Trophoblast cell (in vitro differentiated cells and primary cell): ENCODE measurements at regions not wholly inside any gene's neighbourhood (a gene's known extent, or its start where the extent isn't known, plus 50 kb on each side); places are given as distances from the start of the nearest gene placed in this dataset.

Source experiments
- DNase-seq, 2 donors: peaks; one replicate each; pipeline ENCODE4 v3.0.0-alpha.2; 2016
- H2AFZ ChIP-seq: 2 replicates; pipeline ENCODE4 v1.6.1; 2013; ENCODE audit warnings: low read length, moderate library complexity, mild to moderate bottlenecking; ENCODE audit not compliant: insufficient read depth, poor library complexity
- H2AK5ac ChIP-seq: 2 replicates; pipeline ENCODE4 v1.6.1; 2013; ENCODE audit warnings: mild to moderate bottlenecking, low read length
- H2BK120ac ChIP-seq: 2 replicates; pipeline ENCODE4 v1.6.1; 2013; ENCODE audit warnings: low read length, mild to moderate bottlenecking, moderate library complexity; ENCODE audit not compliant: insufficient read depth, poor library complexity
- H2BK12ac ChIP-seq: 2 replicates; pipeline ENCODE4 v1.6.1; 2013; ENCODE audit warnings: mild to moderate bottlenecking, low read length, moderate library complexity
- H2BK5ac ChIP-seq: 2 replicates; pipeline ENCODE4 v1.6.1; 2013; ENCODE audit warnings: low read length, low read depth, moderate library complexity, mild to moderate bottlenecking; ENCODE audit not compliant: poor library complexity
- H3K14ac ChIP-seq: 2 replicates; pipeline ENCODE4 v1.6.1; 2013; ENCODE audit warnings: mild to moderate bottlenecking, low read length
- H3K18ac ChIP-seq: 2 replicates; pipeline ENCODE4 v1.6.1; 2013; ENCODE audit warnings: mild to moderate bottlenecking, low read length
- H3K23ac ChIP-seq: 2 replicates; pipeline ENCODE4 v1.6.1; 2013; ENCODE audit warnings: low read length
- H3K27ac ChIP-seq: 2 replicates; pipeline ENCODE4 v1.5.1; 2013; ENCODE audit warnings: low read depth, mild to moderate bottlenecking, inconsistent platforms, low read length, moderate library complexity
- H3K27me3 ChIP-seq: 2 replicates; pipeline ENCODE4 v1.6.1; 2013; ENCODE audit warnings: inconsistent platforms, mild to moderate bottlenecking, low read length, moderate library complexity; ENCODE audit not compliant: insufficient read depth
- H3K36me3 ChIP-seq, 2 experiments: 1 replicate in 1 of 2; 2 replicates in 1 of 2; pipeline ENCODE4 v1.6.1; 2013; ENCODE audit warnings: low read length in 2 of 2, mild to moderate bottlenecking in 2 of 2, moderate library complexity in 1 of 2; ENCODE audit not compliant: insufficient read depth in 2 of 2, control insufficient read depth in 1 of 2
- H3K4ac ChIP-seq: 2 replicates; pipeline ENCODE4 v1.6.1; 2013; ENCODE audit warnings: low read depth, mild to moderate bottlenecking, low read length, moderate library complexity
- H3K4me1 ChIP-seq, 2 experiments: 1 replicate in 1 of 2; 2 replicates in 1 of 2; pipeline ENCODE4 v1.6.1; 2013; ENCODE audit warnings: low read length in 2 of 2, mild to moderate bottlenecking in 2 of 2, moderate library complexity in 1 of 2; ENCODE audit not compliant: insufficient read depth in 2 of 2, control insufficient read depth in 1 of 2
- H3K4me2 ChIP-seq: 2 replicates; pipeline ENCODE4 v1.6.1; 2013; ENCODE audit warnings: inconsistent platforms, mild to moderate bottlenecking, low read length, moderate library complexity
- H3K4me3 ChIP-seq: 2 replicates; pipeline ENCODE4 v1.5.1; 2013; ENCODE audit warnings: mild to moderate bottlenecking, low read depth, low read length, inconsistent platforms
- H3K79me1 ChIP-seq: one replicate; pipeline ENCODE4 v1.6.1; 2013; ENCODE audit warnings: low read length
- H3K79me2 ChIP-seq: 2 replicates; pipeline ENCODE4 v1.6.1; 2013; ENCODE audit warnings: low read length, mild to moderate bottlenecking; ENCODE audit not compliant: control insufficient read depth, insufficient read depth, poor library complexity
- H3K9ac ChIP-seq: 2 replicates; pipeline ENCODE4 v1.6.1; 2013; ENCODE audit warnings: mild to moderate bottlenecking, low read length
- H3K9me3 ChIP-seq: 2 replicates; pipeline ENCODE4 v1.6.1; 2013; ENCODE audit warnings: low read depth, mild to moderate bottlenecking, control low read depth, inconsistent platforms, low read length; ENCODE audit not compliant: insufficient read depth
- H4K12ac ChIP-seq: 2 replicates; pipeline ENCODE4 v1.6.1; 2013; ENCODE audit warnings: low read depth, mild to moderate bottlenecking, low read length, moderate library complexity
- H4K8ac ChIP-seq: 2 replicates; pipeline ENCODE4 v1.6.1; 2013; ENCODE audit warnings: low read depth, mild to moderate bottlenecking, low read length, moderate library complexity
- H4K91ac ChIP-seq: one replicate; pipeline ENCODE4 v1.6.1; 2013; ENCODE audit warnings: low read depth, mild to moderate bottlenecking, low read length, moderate library complexity
- WGBS: extraction: QIAGEN DNeasy Blood & Tissue Kit; methylation state at CpG from one replicate; pipeline ENCODE4 v1.1.7; 2013; ENCODE audit warnings: missing lambda C conversion rate; ENCODE audit not compliant: insufficient read length, insufficient coverage; ENCODE audit errors: extremely low coverage; 5-methylcytosine and 5-hydroxymethylcytosine counted together

GRCh38 chr18:40577239-40577980 lies 1377.6 kb upstream of the PIK3C3 start:
- H3K14ac ChIP-seq = no peak overlapping the region
- H3K27me3 ChIP-seq = no peaks in the 10 kb centered on the region
- no peak overlapping the region for H4K12ac ChIP-seq
- H3K18ac ChIP-seq = no peak overlapping the region
- H3K4me2 ChIP-seq = no peak overlapping the region
- no peak overlapping the region for H3K27ac ChIP-seq
- no peak overlapping the region for H2AFZ ChIP-seq
- H3K79me1 ChIP-seq = no peaks in the 10 kb centered on the region
- H3K79me2 ChIP-seq = no peaks in the 10 kb centered on the region
- H3K4me3 ChIP-seq = no peak overlapping the region
- no peaks in the 10 kb centered on the region for H3K36me3 ChIP-seq
- no peak overlapping the region for H3K4ac ChIP-seq
- WGBS = no CpG with 5 or more reads among the region's 5 CpGs
- H2BK12ac ChIP-seq = no peak overlapping the region
- H2BK120ac ChIP-seq = no peak overlapping the region
- H3K4me1 ChIP-seq = no peaks in the 10 kb centered on the region
- no peak overlapping the region for H3K9ac ChIP-seq
- no peak overlapping the region for H3K23ac ChIP-seq
- no peak overlapping the region for H2BK5ac ChIP-seq
- H3K9me3 ChIP-seq = no peaks in the 10 kb centered on the region
- no peak overlapping the region for H2AK5ac ChIP-seq
- no peak for DNase-seq
- H4K91ac ChIP-seq = no peak overlapping the region
- no peak overlapping the region for H4K8ac ChIP-seq

GRCh38 chr18:40576507-40577115 lies 1378.4 kb upstream of the PIK3C3 start:
- Histone ChIP-seq H3K79me2 (no peaks in the 10 kb centered on the region), H2BK12ac (no peak overlapping the region), H3K9me3 (no peaks in the 10 kb centered on the region), H3K4me2 (no peak overlapping the region), H3K14ac (no peak overlapping the region), H3K18ac (no peak overlapping the region), H2BK5ac (no peak overlapping the region), H3K9ac (no peak overlapping the region), H3K23ac (no peak overlapping the region), H3K4me1 (no peaks in the 10 kb centered on the region), H4K91ac (no peak overlapping the region), H2BK120ac (no peak overlapping the region), H3K4ac (no peak overlapping the region), H3K27ac (no peak overlapping the region), H3K4me3 (no peak overlapping the region), H2AFZ (no peak overlapping the region), H3K36me3 (no peaks in the 10 kb centered on the region), H3K27me3 (no peaks in the 10 kb centered on the region), H2AK5ac (no peak overlapping the region), H3K79me1 (no peaks in the 10 kb centered on the region), H4K12ac (no peak overlapping the region), H4K8ac (no peak overlapping the region)
- DNase-seq = no peak
- no CpG with 5 or more reads among the region's 4 CpGs for WGBS

- no peaks in the 10 kb centered on the region for H3K79me1 ChIP-seq
- no peak overlapping the region for H2BK12ac ChIP-seq
- H3K36me3 ChIP-seq = no peaks in the 10 kb centered on the region
- H3K14ac ChIP-seq = no peak overlapping the region
- no peak overlapping the region for H2AFZ ChIP-seq
- no peak overlapping the region for H4K8ac ChIP-seq
- H3K18ac ChIP-seq = no peak overlapping the region
- no peak overlapping the region for H3K27ac ChIP-seq
- no peak overlapping the region for H3K9ac ChIP-seq
- no peaks in the 10 kb centered on the region for H3K79me2 ChIP-seq
- no peaks in the 10 kb centered on the region for H3K4me1 ChIP-seq
- no peak for DNase-seq
- no peak overlapping the region for H4K12ac ChIP-seq
- H2BK120ac ChIP-seq = no peak overlapping the region
- H3K27me3 ChIP-seq = no peaks in the 10 kb centered on the region
- no peak overlapping the region for H2AK5ac ChIP-seq
- H3K9me3 ChIP-seq = no peaks in the 10 kb centered on the region
- no peak overlapping the region for H3K4ac ChIP-seq
- no peak overlapping the region for H3K4me2 ChIP-seq
- H3K23ac ChIP-seq = no peak overlapping the region
- H3K4me3 ChIP-seq = no peak overlapping the region
- WGBS = no CpG with 5 or more reads among the region's 1 CpG
- no peak overlapping the region for H2BK5ac ChIP-seq
- no peak overlapping the region for H4K91ac ChIP-seq
Measured at GRCh38 chr18:40570615-40571014, 1384.4 kb upstream of the PIK3C3 start.

- H3K79me2 ChIP-seq = no peaks in the 10 kb centered on the region
- no peak overlapping the region for H4K8ac ChIP-seq
- H2AFZ ChIP-seq = no peak overlapping the region
- WGBS = no CpG with 5 or more reads among the region's 4 CpGs
- H3K27me3 ChIP-seq = no peaks in the 10 kb centered on the region
- H3K4ac ChIP-seq = no peak overlapping the region
- no peaks in the 10 kb centered on the region for H3K4me1 ChIP-seq
- no peak overlapping the region for H2BK12ac ChIP-seq
- H2BK120ac ChIP-seq = no peak overlapping the region
- no peak overlapping the region for H3K4me2 ChIP-seq
- H2BK5ac ChIP-seq = no peak overlapping the region
- H3K9ac ChIP-seq = no peak overlapping the region
- no peak overlapping the region for H2AK5ac ChIP-seq
- H3K9me3 ChIP-seq = no peaks in the 10 kb centered on the region
- no peak overlapping the region for H4K91ac ChIP-seq
- H4K12ac ChIP-seq = no peak overlapping the region
- no peak for DNase-seq
- no peak overlapping the region for H3K23ac ChIP-seq
- no peaks in the 10 kb centered on the region for H3K79me1 ChIP-seq
- H3K4me3 ChIP-seq = no peak overlapping the region
- no peak overlapping the region for H3K14ac ChIP-seq
- no peak overlapping the region for H3K27ac ChIP-seq
- H3K18ac ChIP-seq = no peak overlapping the region
- no peaks in the 10 kb centered on the region for H3K36me3 ChIP-seq
Measured at GRCh38 chr18:40569605-40570004, 1385.4 kb upstream of the PIK3C3 start.
